ENCODE measurements at regions not wholly inside any gene's neighbourhood (a gene's known extent, or its start where the extent isn't known, plus 50 kb on each side); places are given as distances from the start of the nearest gene placed in this dataset.

DNA sequence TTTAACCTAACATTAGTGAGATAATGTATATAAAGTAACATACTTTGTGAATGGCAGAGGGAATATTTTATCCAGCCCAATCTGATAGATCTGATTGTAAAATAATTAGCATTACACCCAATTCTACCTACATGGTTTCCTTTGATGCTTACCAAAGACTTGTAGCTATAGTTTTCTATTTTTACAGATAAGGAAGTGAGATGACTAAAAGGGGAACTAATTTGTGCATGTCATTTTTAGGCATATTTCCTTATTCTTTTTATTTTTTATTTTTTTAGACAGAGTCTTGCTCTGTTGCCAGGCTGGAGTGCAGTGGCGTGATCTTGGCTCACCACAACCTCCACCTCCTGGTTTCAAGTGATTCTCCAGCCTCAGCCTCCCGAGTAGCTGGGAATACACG, 793.7 kb upstream of the LRRC4C start:
- ChIA-PET POLR2A (no interaction called here), CTCF (no interaction called here)
- no peak for ATAC-seq
- no peaks in the 10 kb centered on the region for H3K27me3 ChIP-seq (ENCODE audit: control insufficient read depth, insufficient read depth, low read length)
- H3K9me3 ChIP-seq (ENCODE audit: control insufficient read depth, insufficient read depth, low read depth, low read length) = no peaks in the 10 kb centered on the region
- no peaks in the 10 kb centered on the region for H3K36me3 ChIP-seq (ENCODE audit: control insufficient read depth, insufficient read depth, low read length)
- H3K27ac ChIP-seq (ENCODE audit: low read length) = no peak overlapping the region
- DNase-seq (ENCODE audit: low read depth, low spot score) = no peak
- TF ChIP-seq, protein P1, sequence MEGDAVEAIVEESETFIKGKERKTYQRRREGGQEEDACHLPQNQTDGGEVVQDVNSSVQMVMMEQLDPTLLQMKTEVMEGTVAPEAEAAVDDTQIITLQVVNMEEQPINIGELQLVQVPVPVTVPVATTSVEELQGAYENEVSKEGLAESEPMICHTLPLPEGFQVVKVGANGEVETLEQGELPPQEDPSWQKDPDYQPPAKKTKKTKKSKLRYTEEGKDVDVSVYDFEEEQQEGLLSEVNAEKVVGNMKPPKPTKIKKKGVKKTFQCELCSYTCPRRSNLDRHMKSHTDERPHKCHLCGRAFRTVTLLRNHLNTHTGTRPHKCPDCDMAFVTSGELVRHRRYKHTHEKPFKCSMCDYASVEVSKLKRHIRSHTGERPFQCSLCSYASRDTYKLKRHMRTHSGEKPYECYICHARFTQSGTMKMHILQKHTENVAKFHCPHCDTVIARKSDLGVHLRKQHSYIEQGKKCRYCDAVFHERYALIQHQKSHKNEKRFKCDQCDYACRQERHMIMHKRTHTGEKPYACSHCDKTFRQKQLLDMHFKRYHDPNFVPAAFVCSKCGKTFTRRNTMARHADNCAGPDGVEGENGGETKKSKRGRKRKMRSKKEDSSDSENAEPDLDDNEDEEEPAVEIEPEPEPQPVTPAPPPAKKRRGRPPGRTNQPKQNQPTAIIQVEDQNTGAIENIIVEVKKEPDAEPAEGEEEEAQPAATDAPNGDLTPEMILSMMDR (IDR thresholded peaks at IDR 0.05) = no peak
- TF ChIP-seq TCF7L2 (IDR thresholded peaks at IDR 0.05; ENCODE audit: low read depth, low read length) (no peak), POLR2AphosphoS5 (IDR thresholded peaks at IDR 0.05; ENCODE audit: low read depth, low read length) (no peak), SIN3A (IDR thresholded peaks at IDR 0.05; ENCODE audit: borderline replicate concordance, insufficient read depth, low read depth, low read length) (no peak)
- TF ChIP-seq, protein P2, sequence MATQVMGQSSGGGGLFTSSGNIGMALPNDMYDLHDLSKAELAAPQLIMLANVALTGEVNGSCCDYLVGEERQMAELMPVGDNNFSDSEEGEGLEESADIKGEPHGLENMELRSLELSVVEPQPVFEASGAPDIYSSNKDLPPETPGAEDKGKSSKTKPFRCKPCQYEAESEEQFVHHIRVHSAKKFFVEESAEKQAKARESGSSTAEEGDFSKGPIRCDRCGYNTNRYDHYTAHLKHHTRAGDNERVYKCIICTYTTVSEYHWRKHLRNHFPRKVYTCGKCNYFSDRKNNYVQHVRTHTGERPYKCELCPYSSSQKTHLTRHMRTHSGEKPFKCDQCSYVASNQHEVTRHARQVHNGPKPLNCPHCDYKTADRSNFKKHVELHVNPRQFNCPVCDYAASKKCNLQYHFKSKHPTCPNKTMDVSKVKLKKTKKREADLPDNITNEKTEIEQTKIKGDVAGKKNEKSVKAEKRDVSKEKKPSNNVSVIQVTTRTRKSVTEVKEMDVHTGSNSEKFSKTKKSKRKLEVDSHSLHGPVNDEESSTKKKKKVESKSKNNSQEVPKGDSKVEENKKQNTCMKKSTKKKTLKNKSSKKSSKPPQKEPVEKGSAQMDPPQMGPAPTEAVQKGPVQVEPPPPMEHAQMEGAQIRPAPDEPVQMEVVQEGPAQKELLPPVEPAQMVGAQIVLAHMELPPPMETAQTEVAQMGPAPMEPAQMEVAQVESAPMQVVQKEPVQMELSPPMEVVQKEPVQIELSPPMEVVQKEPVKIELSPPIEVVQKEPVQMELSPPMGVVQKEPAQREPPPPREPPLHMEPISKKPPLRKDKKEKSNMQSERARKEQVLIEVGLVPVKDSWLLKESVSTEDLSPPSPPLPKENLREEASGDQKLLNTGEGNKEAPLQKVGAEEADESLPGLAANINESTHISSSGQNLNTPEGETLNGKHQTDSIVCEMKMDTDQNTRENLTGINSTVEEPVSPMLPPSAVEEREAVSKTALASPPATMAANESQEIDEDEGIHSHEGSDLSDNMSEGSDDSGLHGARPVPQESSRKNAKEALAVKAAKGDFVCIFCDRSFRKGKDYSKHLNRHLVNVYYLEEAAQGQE (IDR thresholded peaks at IDR 0.05; ENCODE audit: insufficient read depth in 1 of 2, low read depth in 2 of 2, low read length in 1 of 2) = no peak
- in situ Hi-C loops (cut with HindIII; ENCODE audit: low pct_unique_long_range_greater_than_20kb, low sequenced_read_pairs) = no loop called here
- no peak overlapping the region for H3K4me3 ChIP-seq (ENCODE audit: low read depth in 2 of 2, low read length in 2 of 2)
- no TSS peak for BruUV-seq (replicated peaks)
- no peaks in the 10 kb centered on the region for H3K4me1 ChIP-seq (ENCODE audit: control insufficient read depth, insufficient read depth, low read length)
- intact Hi-C loops (cut with micrococcal nuclease; ENCODE audit: unreplicated experiment) = no loop called here

DNA sequence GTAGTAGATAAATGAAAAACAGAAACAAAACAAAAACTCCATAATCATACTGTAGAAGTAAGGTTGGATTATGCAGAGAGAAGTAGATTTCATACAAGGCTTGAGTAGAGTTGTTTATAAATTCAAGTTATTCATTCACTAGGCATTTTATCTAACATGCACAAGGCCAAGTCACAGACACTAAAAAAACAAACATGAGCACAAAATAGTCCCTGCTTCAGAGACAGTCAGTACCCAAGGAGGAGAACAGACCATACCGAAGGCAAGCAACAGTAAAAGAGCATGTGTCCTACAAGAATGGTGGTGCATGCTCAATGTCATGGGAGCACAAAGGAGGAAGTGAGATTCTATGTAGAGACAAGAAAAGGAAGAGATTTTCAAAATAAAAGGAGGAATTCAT, 796.5 kb upstream of the LRRC4C start:
- TF ChIP-seq, protein P1 (IDR thresholded peaks at IDR 0.05) = no peak
- TF ChIP-seq, protein P2 (IDR thresholded peaks at IDR 0.05; ENCODE audit: insufficient read depth in 1 of 2, low read depth in 2 of 2, low read length in 1 of 2) = no peak
- TF ChIP-seq POLR2AphosphoS5 (IDR thresholded peaks at IDR 0.05; ENCODE audit: low read depth, low read length) = no peak
- TF ChIP-seq TCF7L2 (IDR thresholded peaks at IDR 0.05; ENCODE audit: low read depth, low read length) = no peak
- no peak for TF ChIP-seq SIN3A (IDR thresholded peaks at IDR 0.05; ENCODE audit: borderline replicate concordance, insufficient read depth, low read depth, low read length)
- DNase-seq (ENCODE audit: low read depth, low spot score) = no peak
- Histone ChIP-seq H3K9me3 (ENCODE audit: control insufficient read depth, insufficient read depth, low read depth, low read length) (no peaks in the 10 kb centered on the region), H3K27ac (ENCODE audit: low read length) (no peak overlapping the region), H3K4me1 (ENCODE audit: control insufficient read depth, insufficient read depth, low read length) (no peaks in the 10 kb centered on the region), H3K4me3 (ENCODE audit: low read depth in 2 of 2, low read length in 2 of 2) (no peak overlapping the region), H3K36me3 (ENCODE audit: control insufficient read depth, insufficient read depth, low read length) (no peaks in the 10 kb centered on the region), H3K27me3 (ENCODE audit: control insufficient read depth, insufficient read depth, low read length) (no peaks in the 10 kb centered on the region)
- BruUV-seq (replicated peaks) = no TSS peak
- no peak for ATAC-seq
- in situ Hi-C loops (cut with HindIII; ENCODE audit: low pct_unique_long_range_greater_than_20kb, low sequenced_read_pairs) = no loop called here
- intact Hi-C loops (cut with micrococcal nuclease; ENCODE audit: unreplicated experiment) = no loop called here
- CTCF ChIA-PET = no interaction called here
- POLR2A ChIA-PET = no interaction called here

All from Panc1 (cell line).